A549 (cell line): ENCODE measurements at regions not wholly inside any gene's neighbourhood (a gene's known extent, or its start where the extent isn't known, plus 50 kb on each side); places are given as distances from the start of the nearest gene placed in this dataset.
"Not testable (repeated sequence)": the region's sequence is repeated elsewhere in the genome, so short reads cannot be mapped to it uniquely, and the experiment has no call there.

Experiments
- ATAC-seq, 2 experiments: fragments of 200-7000 bp in 1 of 2; fragments of >200 bp in 1 of 2; cut with Nextera tagmentation in 1 of 2; cut with Tn5 transposase in 1 of 2; 3 replicates each; pipeline versions ENCODE4 v1.8.0 to v1.9.1; 2018 to 2020; ENCODE audit warnings: mild to moderate bottlenecking in 1 of 2, moderate library complexity in 1 of 2
- CTCF ChIA-PET: fragments of 300-600 bp; sonication (Branson Sonifier 250); formaldehyde crosslinking; extraction: SDS; loops from one replicate; lab custom pipeline; 2021; ENCODE audit warnings: antibody characterized with exemption, inconsistent platforms; lab: Yijun Ruan, JAX
- POLR2A ChIA-PET: fragments of 350-600 bp; formaldehyde crosslinking; extraction: SDS; loops from one replicate; lab custom pipeline; 2021; ENCODE audit warnings: antibody characterized with exemption, inconsistent platforms; lab: Yijun Ruan, JAX
- DNase-seq, 2 experiments: peaks; one replicate each; pipeline versions ENCODE4 v3.0.0 to v3.0.0-alpha.2; 2011 to 2016; ENCODE audit warnings: low read depth in 1 of 2, low spot score in 1 of 2
- FAIRE-seq: peaks from 2 replicates; lab custom pipeline; 2011; peaks lifted over from hg19 to GRCh38; lab: Jason Lieb, UNC
- H3K27ac ChIP-seq, 2 experiments: fragments of >200 bp; sonication (Bioruptor Twin); formaldehyde crosslinking; 3 replicates each; pipeline ENCODE4 v1.5.1; 2016 to 2017
- H3K4me1 ChIP-seq: fragments of >200 bp; sonication (Bioruptor Twin); formaldehyde crosslinking; 3 replicates; pipeline ENCODE4 v1.6.1; 2016
- H3K4me2 ChIP-seq: fragments of >200 bp; sonication (Bioruptor Twin); formaldehyde crosslinking; 3 replicates; pipeline ENCODE4 v1.6.1; 2016
- H3K4me3 ChIP-seq: fragments of >200 bp; sonication (Bioruptor Twin); formaldehyde crosslinking; 3 replicates; pipeline ENCODE4 v1.5.1; 2016
- H3K9me3 ChIP-seq: fragments of >200 bp; sonication (Bioruptor Twin); formaldehyde crosslinking; 3 replicates; pipeline ENCODE4 v1.6.1; 2016
- BCL3 ChIP-seq: fragments of >200 bp; sonication (Bioruptor Twin); formaldehyde crosslinking; IDR thresholded peaks from 3 replicates; pipeline ENCODE4 v1.6.1; 2016
- CHD2 ChIP-seq: fragments of 150-350 bp; IDR thresholded peaks from 2 replicates; pipeline ENCODE4 v1.6.1; 2014; ENCODE audit warnings: low read length; ENCODE audit not compliant: partially characterized antibody
- CTCF ChIP-seq: fragments of >200 bp; sonication (Bioruptor Twin); formaldehyde crosslinking; IDR thresholded peaks from 3 replicates; pipeline ENCODE4 v1.5.1; 2016
- ELK1 ChIP-seq: fragments of 150-350 bp; IDR thresholded peaks from 2 replicates; pipeline ENCODE4 v1.6.1; 2014; ENCODE audit warnings: low read depth, mild to moderate bottlenecking, low read length
- FOSL2 ChIP-seq, 2 experiments: fragments of 450-650 bp in 1 of 2; fragments of >200 bp in 1 of 2; sonication (Bioruptor Twin) in 1 of 2; formaldehyde crosslinking; IDR thresholded peaks; 2 replicates each; pipeline versions ENCODE4 v1.5.0 to v1.6.1; 2016 to 2020; ENCODE audit warnings: mild to moderate bottlenecking in 1 of 2, moderate library complexity in 1 of 2
- HDAC2 ChIP-seq: fragments of 200-600 bp; sonication (generic); IDR thresholded peaks from 2 replicates; pipeline ENCODE4 v1.6.1; 2016
- HOXA7 ChIP-seq: fragments of 250-450 bp; sonication (Bioruptor Pico); IDR thresholded peaks from 2 replicates; pipeline ENCODE4 v1.5.0; 2020; ENCODE audit warnings: mild to moderate bottlenecking, moderate library complexity
- HOXB5 ChIP-seq: fragments of 250-450 bp; sonication (Bioruptor Pico); IDR thresholded peaks from 2 replicates; pipeline ENCODE4 v1.5.0; 2020; ENCODE audit warnings: mild to moderate bottlenecking, moderate library complexity
- MAFK ChIP-seq: fragments of 450-650 bp; IDR thresholded peaks from 2 replicates; pipeline ENCODE4 v1.6.1; 2014; ENCODE audit not compliant: partially characterized antibody
- MAX ChIP-seq: IDR thresholded peaks from 2 replicates; pipeline ENCODE4 v1.6.1; 2012
- MYC ChIP-seq: IDR thresholded peaks from 2 replicates; pipeline ENCODE4 v1.6.1; 2012; ENCODE audit warnings: mild to moderate bottlenecking, inconsistent platforms, low read length, improper control_type of control experiment, borderline replicate concordance
- NPAS2 ChIP-seq: fragments of 250-450 bp; sonication (Bioruptor Pico); IDR thresholded peaks from 2 replicates; pipeline ENCODE4 v1.8.0; 2022; ENCODE audit warnings: mild to moderate bottlenecking, moderate library complexity, borderline replicate concordance
- POLR2AphosphoS2 ChIP-seq: conservative IDR thresholded peaks from 2 replicates; pipeline ENCODE4 v1.6.1; 2012; ENCODE audit warnings: low read length, improper control_type of control experiment, inconsistent platforms
- REST ChIP-seq: fragments of 200-600 bp; sonication (generic); IDR thresholded peaks from 2 replicates; pipeline ENCODE4 v1.6.1; 2016; ENCODE audit warnings: antibody characterized with exemption, mild to moderate bottlenecking, moderate library complexity
- RNF2 ChIP-seq: fragments of 200-600 bp; sonication (generic); IDR thresholded peaks from 2 replicates; pipeline ENCODE4 v1.6.1; 2016; ENCODE audit warnings: low read depth, mild to moderate bottlenecking, antibody characterized with exemption, moderate library complexity, borderline replicate concordance
- TP53 ChIP-seq: fragments of 250-450 bp; sonication (Bioruptor Pico); IDR thresholded peaks from 2 replicates; pipeline ENCODE4 v1.5.0; 2021; ENCODE audit warnings: mild to moderate bottlenecking, moderate library complexity
- USF2 ChIP-seq: fragments of 450-650 bp; IDR thresholded peaks from 2 replicates; pipeline ENCODE4 v1.6.1; 2014; ENCODE audit warnings: antibody characterized with exemption
- ZC3H11A ChIP-seq: fragments of 450-650 bp; IDR thresholded peaks from 2 replicates; pipeline ENCODE4 v1.6.1; 2014; ENCODE audit warnings: antibody characterized with exemption, mild to moderate bottlenecking
- WGBS: methylation state at CpG from one replicate; pipeline ENCODE4 v1.1.6; 2017; ENCODE audit errors: missing lambda C conversion rate; 5-methylcytosine and 5-hydroxymethylcytosine counted together

GRCh38 chr5:30147976-30148375 is 1045.5 kb upstream of the CDH6 start:
- Histone ChIP-seq H3K27ac (no peak overlapping the region), H3K4me1 (no peaks in the 10 kb centered on the region), H3K4me3 (no peak overlapping the region), H3K9me3 (peaks cover 2% of the 10 kb centered on the region; the same call in 1 of the 3 replicates), H3K4me2 (no peak overlapping the region)
- no peak for FAIRE-seq
- DNase-seq = no peak
- WGBS = 0% methylated on average over 1 of the region's 1 CpG
- TF ChIP-seq FOSL2 (IDR thresholded peaks at IDR 0.05) (no peak), FOSL2 (CRISPR knock-in tag; IDR thresholded peaks at IDR 0.05) (no peak), RNF2 (no peak), REST (no peak), HDAC2 (no peak), NPAS2 (CRISPR knock-in tag) (no peak), MYC (no peak), MAX (no peak), BCL3 (no peak), HOXA7 (CRISPR knock-in tag) (no peak), MAFK (no peak), CTCF (no peak), ZC3H11A (no peak), ELK1 (no peak), POLR2AphosphoS2 (no peak), HOXB5 (CRISPR knock-in tag) (no peak), CHD2 (no peak), TP53 (no peak), USF2 (no peak)
- no peak for ATAC-seq
- ChIA-PET CTCF (no interaction called here), POLR2A (no interaction called here)

GRCh38 chr5:30144059-30144458 is 1049.4 kb upstream of the CDH6 start:
- H3K4me3 ChIP-seq, H3K27ac ChIP-seq, H3K4me1 ChIP-seq, FAIRE-seq, H3K4me2 ChIP-seq, DNase-seq, CTCF ChIA-PET, H3K9me3 ChIP-seq, POLR2A ChIA-PET, ATAC-seq: not testable (repeated sequence)
- 36% methylated on average over 4 of the region's 4 CpGs for WGBS
- peak; percentile 77 for TF ChIP-seq ZC3H11A
